GM18868 (cell line): ENCODE measurements at regions not wholly inside any gene's neighbourhood (a gene's known extent, or its start where the extent isn't known, plus 50 kb on each side); places are given as distances from the start of the nearest gene placed in this dataset.
"Not testable (repeated sequence)": the region's sequence is repeated elsewhere in the genome, so short reads cannot be mapped to it uniquely, and the experiment has no call there.

ENCODE experiments used
- ATAC-seq: cut with Tn5 transposase; IDR thresholded peaks from one replicate; pipeline ENCODE4 v1.9.1; 2021; ENCODE audit warnings: mild to moderate bottlenecking, moderate library complexity; ENCODE audit not compliant: unreplicated experiment

DNA sequence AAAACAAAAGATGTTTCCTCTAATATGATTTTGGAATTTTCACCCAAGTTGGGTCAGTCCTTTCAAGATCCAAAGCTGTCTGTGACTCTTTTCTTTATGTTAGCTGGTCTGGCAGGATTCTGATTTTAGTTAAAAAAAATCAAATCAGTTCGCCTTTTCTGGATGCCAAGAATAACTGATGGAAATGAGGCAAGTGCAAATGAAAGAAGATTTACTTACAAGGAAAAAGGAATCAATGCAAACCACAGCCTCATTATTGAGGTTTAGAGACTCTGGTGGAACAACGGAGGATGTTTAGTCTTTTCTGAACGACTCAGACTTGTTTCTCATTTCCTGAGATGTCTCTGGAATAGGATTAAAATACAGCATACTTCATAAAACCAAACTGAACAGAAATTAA, 117.0 kb upstream of the DYRK2 start:
- ATAC-seq, result no peak

DNA sequence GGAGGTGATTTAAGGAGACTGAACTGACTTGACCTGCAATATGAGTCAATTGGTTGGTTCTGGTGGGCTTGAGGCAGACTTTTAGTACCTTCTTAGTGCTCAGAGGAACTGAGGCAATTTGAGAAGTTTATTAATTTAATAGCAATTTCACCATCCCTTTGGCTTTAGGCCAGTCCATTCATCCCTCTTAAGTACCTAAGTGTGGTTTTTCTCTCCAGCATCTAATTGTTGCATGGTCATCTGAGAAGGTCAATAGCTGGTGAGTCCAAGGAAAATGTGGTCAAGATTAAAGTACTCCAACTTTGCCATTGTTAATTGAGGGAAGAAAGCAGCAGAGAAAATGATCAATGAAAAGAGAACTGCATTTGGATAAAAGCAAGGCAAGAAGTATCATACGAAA, 115.4 kb upstream of the DYRK2 start:
- ATAC-seq, result no peak

DNA sequence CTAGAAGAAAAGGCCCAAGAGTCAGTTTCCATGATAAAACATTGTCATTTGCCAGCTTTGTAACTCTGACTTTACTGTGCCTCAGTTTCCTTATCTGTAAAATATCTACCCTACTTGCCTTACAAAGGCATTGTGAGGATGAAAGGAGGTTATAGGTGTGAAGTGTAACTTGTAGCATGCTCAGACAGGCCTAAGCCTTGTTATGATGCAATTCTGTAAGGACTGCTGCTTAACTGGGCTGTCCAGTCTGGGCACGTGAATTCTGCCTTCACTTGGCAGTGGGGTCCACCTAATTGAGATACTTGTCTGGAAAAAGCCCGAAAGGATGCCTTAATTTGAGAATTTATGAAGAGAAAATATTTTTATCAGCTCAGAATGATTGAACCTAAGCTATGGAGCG, 114.5 kb upstream of the DYRK2 start:
- no peak for ATAC-seq

DNA sequence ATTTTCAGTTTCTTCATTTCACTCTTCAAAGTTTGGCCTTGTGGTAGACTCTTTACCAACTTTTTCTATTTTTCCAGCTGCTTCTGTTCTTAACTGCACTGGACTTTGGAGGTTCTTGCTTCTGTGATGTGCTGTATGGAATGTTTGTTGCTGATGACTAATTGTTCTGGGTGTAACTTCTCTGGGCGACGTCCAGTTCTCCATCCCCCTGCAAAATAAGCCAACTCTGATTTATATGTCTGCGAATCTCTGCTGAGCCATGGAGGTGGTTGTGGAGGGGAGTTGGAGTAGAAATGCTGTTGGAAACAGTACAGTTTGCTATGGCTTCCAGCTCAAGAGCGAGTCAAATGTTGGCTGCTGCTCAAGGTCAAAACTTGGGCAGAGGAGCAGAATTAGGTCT, 113.9 kb upstream of the DYRK2 start:
- no peak for ATAC-seq

DNA sequence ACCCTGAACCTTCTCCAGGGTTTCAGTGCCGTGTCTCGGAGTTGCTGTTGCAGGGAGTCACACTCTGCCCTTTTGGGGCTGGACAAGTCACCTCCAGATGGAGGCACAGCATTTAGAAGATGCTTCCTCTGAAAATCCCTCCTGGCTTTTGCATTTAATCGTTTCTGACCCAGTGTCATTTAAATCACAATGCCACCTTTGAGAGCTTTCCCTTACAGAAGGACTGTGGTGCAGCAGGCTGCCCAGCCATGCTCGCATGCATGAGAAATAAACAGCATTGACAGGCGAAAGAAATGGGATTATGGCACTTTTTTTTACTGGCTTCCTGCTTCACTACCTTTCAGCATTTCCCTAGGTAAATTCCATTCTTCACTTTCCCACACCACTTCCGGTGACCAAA, 113.4 kb upstream of the DYRK2 start:
- ATAC-seq, result no peak

DNA sequence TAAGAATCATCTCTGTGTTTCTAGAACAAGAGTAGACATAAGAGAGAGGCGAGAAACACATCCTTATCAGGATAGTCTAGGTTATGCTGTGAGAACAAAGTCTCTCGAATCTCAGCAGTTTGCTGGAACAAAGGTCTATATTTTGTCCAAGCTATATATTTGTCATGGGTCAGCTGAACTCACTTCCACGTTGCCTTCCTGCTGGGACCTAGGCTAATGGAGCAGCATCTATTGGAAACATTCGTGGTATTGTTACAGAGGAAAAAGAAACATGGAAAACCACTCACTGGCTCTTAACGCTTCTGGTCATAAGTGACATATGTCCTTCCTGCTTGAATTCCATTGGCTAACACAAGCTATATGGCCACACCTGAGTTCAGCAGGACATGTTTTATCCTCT, 112.6 kb upstream of the DYRK2 start:
- no peak for ATAC-seq

DNA sequence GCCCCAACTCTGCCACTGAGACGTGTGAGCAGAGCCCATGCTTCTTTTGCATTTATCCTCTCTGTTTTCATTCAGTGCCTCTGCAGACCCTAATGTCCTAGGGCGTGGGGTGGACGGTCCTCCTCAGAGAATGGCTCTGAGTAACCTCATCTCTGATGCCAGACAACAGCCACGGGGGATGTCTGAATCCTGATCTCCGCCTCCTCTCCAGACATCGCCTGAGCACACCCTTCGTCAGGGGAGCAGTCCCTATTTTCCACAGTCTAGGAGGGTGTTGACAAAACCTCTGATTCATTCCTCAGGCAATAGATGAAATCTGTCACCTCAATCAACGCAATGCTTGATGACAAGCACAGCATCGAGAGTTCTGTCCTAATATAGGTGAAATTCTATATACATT, 109.2 kb upstream of the DYRK2 start:
- no peak for ATAC-seq

DNA sequence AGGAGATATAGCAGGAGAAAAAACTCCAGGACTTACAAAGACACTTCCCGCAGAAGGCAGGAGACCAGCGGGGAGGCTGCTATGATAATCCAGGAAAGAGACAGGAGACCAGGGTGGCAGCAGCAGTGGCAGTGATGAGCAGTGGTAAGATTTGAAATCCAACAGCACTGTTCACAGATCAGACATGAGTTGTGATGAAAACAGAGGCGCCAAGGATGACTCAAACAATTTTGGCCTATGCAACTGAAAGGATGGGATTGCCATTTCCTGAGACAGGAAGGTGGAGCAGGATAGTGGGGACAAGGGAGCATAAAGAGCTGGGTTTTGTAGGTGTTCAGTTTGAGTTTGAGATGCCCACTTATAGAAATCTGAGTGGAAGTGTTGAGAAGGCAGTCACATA, 108.6 kb upstream of the DYRK2 start:
- no peak for ATAC-seq

DNA sequence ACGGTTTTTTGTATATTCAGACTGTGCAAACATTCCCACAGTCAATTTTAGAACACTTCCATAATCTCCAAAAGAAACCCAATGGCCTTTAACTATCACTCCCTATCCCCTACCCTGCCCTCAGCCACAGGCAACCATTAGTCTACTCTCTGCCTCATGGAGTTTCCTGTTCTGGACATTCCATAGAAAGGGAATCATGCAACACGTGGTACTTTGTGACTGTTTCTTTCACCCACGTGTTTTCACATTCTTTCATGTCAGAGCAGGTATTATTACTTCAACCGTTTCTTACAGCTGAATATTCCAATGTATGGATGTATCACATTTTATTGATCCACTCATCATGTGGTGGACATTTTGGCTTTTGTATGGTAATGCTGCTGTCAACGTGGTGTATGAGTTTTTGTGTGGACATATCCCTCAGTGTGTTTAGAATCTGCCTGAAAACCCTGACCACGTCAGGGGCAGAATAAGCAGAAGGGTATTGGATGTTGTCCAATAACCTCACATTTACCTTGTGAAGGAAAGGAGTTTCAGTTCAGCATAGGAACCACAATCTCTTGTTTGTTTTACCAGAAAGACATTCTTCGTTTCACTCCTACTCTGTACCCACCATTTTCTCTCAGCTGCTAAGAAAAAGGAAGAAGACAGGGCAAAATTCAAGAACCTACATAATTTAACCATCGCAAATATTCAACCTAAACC, 107.5 kb upstream of the DYRK2 start:
- ATAC-seq, result peak; percentile 97

DNA sequence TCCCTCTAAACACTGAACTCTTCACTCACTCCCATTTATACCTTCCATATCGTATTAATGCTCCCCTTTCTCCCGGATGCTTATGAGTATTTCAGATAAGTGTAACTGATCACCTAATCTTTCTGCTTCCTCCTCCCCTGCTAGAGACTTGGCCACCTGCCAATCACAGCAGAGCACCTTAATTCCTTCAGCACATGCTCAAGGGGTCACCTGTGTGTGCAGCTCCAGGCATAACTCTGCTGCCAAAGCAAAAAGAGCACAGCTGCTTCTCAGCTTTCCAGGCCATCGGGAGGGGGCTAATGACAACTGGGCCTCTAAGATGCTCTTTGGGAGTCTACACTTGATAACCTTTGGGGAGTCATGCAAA, 106.9 kb upstream of the DYRK2 start:
- peak; percentile 52 for ATAC-seq

DNA sequence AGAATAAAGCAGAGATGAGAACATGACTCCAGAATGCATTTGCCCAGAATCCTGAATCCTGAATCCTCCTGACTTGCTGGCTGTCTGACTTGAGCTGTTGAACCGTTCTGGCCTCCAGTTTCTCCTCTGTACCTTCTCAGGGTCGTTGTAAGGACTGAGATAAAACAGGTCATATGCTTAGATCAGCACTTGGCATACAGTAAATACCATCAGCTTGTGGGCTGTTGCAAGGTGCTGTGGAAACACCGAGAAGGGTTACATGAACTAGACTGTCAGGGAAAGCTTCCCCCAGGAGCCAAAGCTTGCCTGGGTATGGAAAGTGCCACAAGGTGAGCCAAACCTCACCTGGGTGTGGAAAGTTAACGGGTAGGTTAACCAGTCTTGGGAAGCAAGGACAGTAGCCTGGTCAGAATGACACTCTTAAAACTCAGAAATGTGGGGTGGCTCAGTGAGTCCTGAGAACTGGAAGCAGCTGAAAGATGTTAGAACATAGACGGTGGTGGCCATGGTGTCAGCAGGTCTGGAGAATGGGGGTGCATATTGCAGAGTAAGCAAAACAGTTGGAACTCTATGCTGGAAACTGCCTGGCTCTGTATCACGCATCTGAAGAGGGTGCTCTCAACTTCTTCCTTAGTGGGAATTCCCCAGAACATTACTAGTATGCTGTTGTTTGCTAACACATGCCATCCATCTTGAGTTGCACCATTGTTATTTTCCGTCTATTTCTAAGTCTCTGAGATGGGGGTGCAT, 105.3 kb upstream of the DYRK2 start:
- ATAC-seq, result no peak

DNA sequence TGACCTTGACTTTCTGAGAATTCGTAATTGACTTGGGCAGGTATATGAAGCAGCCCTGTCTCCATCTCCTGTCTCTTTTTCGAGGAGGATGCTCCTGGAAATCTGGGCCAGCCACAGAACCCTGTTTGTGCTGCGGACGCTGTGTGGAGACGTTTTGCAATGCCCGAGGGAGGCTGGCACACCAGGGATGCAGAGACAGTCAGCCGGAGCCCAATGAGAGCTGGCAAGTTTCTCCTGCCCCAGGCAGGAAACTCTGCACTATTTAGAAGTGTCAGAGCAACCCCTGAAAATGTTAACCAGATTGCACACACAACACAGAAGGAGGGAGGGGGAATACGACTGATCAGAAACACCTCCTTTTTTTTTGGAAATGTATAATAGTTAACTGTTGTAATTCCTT, 103.2 kb upstream of the DYRK2 start:
- no peak for ATAC-seq

DNA sequence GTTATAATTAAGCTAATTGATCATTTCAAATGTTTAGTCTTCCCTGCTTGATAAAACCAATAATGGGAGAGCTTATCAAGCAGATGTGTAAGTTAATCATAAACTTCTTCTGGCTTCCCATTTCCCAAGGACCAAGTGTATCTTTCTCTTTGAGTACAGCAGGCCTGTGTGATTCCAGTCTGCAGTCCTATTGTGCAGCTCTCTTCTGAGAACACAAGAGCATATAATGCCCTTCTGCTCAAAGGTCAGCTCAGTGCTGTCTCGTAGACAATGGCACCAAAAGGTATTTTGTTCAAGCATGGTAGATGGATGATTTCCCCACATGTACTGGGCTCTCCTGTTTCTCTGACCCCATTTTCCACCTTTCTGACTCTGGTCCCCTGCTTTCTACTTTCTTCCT, 101.8 kb upstream of the DYRK2 start:
- ATAC-seq, result no peak

DNA sequence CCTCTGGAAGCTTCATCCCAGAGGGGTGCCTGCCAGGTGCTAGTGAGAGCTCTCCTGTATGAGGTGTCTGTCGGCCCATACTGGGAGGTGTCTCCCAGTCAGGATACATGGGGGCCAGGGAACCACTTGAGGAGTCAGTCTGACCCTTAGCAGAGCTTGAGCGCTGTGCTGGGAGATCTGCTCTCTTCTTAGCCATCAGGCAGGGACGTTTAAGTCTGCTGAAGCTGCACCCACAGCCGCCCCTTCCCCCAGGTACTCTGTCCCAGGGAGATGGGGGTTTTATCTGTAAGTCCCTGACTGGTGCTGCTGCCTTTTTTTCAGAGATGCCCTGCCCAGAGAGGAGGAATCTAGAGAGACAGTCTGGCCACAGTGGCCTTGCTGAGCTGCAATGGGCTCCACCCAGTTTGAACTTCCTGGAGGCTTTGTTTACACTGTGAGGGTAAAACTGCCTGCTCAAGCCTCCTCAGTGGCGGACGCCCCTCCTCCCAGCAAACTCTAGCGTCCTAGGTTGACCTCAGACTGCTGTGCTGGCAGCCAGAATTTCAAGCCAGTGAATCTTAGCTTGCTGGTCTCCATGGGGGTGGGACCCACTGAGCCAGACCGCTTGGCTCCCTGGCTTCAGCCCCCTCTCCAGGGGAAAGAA, 93.3 kb upstream of the DYRK2 start:
- not testable (repeated sequence) for ATAC-seq

DNA sequence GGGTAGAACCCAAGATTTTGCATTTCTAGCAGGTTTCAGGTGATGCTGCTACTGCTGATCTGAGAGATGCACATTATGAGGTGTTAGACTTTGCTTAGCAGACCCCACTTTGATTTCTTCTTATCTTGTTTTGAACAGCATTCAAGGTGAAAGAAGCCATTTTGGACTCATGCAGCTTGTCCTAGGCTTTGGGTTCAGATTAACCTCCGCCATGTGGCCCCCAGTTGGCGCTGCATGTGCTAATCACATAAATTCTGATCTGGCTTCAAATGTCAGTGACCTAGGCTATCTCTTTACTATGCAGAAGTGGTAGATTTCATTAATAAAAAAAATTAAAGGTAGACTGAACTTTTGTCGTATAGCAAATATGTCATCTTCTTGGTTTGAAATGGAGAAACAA, 89.8 kb upstream of the DYRK2 start:
- no peak for ATAC-seq

DNA sequence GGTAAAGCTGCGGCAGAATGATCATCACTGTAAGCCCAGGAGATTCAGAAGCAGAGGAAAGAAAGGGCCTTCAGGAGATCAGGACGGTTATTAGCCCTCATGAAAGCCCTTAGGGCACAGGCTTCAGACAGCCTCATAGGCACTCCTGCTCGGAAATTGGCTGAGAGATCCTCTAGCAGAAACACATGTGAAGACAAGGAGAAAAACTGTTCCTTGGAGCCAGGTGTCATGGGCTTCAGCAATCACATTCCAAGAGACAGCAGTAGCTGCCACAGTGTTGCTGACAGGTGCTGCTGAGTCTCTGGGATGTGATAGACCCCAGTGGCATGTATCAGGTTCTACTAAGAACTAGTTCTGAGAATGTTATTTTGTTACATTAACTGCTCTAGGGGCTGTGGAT, 88.8 kb upstream of the DYRK2 start:
- ATAC-seq, result no peak

DNA sequence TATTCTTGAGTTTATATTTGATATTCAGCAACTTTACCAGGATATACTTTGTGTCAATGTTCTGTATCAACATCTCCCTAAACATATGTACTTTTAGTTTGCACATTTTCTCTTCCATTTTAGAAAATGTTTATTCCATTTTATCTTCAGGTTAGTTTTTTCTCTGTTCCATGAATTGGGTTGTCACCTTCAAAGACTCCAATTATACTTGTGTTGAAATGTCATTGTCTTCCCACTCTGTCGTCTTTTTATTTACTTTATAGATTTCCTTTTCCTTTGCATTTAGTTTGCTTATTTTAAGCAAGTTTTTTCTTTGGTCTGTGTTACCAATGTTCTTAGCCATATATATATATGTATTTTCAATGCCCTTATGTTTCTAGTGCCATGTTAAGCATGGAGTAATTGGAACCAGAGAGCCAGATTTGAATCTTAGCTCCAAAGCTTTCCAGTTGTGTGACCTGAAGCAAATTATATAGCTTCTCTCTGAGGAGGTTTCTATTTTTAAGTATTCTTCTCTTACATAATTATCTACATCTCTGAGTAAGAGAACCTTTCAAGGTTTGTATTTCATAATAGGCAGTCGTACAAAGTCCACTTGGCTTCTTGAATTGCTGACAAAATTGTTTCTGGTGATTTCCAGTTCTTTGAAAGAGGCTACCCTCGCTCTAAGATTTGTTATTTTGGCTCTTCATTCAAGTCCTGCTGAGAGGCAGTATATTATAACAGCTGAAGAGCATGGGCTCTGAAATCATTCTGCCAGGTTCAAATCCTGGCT, 85.8 kb upstream of the DYRK2 start:
- no peak for ATAC-seq

DNA sequence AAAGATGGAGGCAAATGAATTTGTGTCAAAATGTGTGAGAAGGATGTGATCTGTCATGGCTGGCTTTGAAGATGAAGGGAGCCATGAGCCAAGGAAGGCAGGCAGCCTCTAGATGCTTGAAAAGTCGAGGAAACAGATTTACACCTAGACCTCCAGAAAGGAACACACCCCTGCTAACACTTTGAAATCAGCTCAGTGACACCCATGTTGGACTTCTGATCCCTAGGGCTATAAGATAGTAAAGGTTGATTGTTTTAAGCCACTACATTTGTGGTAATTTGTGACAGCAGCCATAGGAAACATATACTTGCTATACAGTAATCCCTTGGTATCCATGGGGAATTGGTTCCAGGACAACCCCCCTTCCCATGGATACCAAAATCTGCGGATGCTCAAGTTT, 80.5 kb upstream of the DYRK2 start:
- no peak for ATAC-seq

DNA sequence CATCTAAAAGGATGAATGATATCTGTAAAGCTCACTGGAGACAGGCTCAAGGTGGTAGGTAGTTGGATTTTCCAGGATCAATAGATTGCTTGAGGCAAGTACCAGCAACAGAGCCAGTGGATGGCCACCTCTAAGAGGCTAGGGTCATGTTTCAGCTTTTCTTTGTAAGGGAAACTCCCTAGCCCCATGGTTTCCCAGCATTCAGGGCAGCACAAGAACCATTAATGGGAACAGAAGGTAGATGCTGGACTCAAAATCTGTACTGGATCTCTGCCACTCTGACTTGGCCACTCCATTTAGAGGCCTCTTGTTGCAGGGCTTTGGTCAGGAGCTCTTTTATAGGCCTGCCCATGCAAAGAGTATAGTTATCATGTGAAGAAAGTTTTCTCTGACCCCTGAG, 76.1 kb upstream of the DYRK2 start:
- no peak for ATAC-seq

DNA sequence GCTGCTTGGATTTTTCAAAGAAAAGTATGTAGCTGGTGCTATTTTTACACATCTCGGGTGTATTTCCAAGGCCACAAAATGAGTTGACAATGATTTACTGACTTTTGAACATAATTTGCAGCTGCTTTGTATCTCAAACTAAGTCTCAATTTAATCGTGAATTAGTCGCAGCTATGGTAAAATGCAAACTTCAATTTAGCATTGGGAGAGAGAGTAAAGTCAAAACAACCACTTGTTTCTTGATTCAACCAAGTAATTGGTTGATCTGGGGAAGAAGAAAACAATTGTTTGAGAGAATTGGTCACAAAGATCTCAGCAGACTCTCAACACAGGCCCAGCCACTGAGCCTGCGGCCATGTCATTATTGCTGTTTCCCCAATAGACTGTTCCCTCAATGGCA, 75.0 kb upstream of the DYRK2 start:
- ATAC-seq, result no peak

DNA sequence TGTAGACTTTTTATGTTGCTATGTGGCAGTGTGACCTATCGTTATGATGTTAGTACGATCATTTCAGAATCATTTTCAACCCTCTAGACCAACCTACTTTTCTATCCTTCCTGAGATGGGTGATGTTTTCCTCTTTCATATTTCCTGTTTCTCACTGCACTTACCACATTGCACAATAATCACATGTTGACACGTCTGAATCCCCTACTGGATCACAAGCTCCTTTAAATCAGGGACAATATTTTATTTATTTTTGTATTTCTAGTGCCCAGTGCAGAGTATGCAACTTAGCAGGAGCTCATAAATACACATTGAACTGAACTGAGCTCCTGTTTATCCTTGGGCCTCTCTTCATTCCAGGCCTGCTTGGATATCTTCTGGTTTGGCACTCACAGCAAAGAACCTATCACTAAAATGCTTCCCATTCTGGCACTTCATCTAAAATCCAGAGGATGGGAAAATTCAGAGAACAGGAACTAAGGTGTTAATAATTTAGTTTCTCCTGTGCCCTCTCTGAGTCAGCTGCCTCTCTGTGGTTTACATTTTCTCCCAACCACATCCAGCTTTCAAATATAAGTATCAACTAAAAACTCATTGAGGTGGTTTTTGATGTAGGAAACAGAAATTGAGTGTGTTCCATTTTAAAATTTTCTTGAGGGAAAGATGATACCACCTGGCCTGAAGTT, 69.4 kb upstream of the DYRK2 start:
- no peak for ATAC-seq
